ENCODE measurements at regions not wholly inside any gene's neighbourhood (a gene's known extent, or its start where the extent isn't known, plus 50 kb on each side); places are given as distances from the start of the nearest gene placed in this dataset.

DNA sequence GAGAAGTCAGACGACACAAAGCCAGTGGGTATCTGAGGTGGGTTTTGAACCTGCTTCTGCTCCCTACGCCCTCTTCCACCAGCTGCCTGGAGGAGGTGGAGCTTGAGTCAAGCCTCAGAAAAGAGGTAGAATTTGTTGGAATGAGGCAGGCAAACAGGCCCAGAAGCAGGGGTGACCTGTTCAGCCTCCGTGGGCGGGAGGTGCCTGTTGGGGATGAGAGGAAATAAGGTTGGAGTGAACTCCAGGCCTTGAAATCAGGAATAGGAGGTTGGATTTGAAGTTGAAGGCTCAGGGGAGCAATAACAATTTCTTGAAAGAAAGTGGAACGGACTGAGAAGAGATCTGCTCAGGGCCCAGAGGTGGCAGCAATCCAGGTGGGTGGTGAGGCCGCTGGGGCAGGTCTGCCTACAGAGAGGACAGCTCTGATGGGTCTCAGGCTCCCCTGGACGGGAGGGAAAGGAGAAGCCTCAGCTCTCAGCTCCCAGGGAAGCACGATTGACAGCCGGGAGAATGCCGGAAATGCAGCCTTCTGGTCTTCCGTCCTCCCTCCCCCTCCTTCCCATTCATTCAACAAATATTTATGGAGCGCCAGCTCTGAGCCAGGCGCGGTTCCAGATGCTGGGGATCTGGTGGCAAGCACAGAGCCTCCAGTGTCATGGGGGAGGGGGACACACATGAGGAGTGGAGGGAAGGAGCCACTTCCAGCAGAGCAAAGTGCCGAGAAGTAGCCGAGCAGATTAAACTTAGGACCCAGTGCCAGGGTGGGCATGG is 61.9 kb upstream of the CIBAR2 start:
- DNase-seq, result no peak

DNA sequence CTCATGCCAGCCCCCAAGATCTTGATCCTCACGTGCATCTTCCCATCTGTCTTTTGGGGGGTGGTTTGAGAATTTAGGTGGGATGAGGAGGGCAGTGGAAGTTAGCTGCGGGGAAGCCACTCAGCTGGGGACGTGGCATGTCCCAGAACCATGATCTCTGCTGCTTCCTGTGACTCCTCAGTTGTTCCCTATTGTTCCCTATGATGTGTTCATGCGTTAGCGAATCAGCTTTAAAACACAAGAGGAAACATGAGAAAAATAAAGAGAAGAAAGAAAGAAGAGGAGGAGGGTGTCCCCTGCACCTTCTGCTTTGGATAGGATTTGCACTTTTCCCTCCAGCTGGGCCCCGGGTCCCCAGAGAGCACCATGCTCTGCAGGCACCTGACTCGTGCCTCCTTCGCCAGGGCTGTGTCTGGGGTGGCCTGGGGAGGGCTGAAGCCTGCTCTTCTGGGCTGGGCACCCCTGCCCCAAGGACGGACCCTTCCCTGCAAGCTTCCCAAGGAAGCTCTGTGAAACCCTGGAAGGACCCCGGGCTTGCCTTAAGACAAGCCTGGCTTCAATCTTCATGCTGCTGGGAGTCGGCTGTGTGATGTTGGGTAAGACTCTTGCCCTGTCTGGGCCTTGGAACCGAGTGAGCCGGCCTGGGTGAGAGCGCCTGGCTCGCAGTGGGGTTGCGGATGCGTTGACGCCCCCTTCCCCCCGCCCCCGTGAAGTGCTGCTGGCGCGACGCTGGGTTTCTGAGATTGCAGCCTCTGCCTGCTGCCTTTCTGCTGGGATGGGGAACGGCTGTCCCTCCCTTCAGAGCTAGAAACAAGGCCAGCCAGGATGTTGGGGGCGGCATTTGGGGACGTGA is 62.8 kb upstream of the CIBAR2 start:
- no peak for DNase-seq

DNA sequence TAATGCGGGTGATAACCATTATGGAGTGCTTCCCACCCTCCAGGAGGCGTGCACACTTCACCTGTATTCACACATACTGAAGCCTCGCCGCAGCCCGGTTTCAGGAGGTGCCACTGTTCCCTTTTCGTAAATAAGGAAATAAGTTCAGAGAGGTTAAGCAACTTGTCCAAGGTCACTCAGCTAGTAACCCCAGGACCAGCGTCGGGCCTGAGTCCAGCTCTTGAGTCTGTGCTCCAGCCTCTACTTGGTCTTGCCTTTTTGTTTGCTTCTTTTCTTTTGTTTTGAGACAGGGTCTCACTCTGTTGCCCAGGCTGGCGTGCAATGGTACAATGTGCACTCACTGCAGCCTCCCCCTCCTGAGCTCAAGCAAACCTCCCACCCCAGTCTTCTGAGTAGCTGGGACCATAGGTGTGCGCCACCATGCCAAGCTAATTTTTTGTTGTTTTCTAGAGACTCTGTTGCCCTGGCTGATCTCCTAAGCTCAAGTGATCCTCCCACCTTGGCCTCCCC is 63.5 kb upstream of the CIBAR2 start:
- DNase-seq, result no peak

DNA sequence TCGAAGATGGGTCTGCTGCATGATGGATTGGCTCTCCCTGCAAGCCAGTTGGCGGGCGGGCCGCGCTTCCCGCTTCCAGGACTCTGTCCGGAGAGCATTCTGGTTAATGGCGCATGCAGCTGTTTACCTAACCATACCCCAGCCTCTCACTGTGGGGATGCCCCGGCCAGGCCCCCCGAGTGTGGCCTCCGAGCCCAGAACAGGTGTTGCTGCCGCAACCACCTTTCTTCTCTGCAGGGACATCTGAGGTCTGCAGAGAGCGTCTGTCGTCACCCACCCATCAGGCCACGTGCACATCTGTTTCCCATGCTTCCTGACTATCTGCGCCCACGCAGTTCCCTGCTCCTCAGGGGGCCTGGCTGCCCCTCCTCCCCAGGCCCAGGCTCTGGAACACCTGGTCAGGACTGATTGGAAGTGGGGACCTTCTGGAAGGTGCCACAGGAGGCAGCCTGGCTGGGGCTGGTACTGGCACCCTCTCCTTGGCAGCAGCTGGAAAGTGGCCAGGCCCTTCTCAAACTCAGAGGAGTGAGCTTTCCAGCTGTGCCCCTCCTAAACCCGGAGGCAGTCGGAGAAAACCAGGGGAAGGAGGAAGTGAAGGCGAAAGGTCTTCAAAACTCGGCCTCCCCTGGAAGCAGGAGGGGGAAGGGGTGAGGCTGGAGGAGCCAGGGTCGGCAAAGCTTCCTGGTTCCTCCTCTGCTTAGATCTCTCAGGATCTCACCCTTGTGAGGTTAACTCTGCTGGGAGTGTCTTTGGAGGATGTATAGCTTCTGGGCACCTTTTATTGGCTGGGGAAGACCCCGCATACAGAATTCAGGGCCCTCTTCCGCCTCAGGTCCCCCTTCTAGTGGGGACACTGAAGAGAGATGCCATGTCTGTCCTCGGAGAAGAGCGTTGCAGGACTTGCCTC is 64.5 kb upstream of the CIBAR2 start:
- DNase-seq, result no peak

DNA sequence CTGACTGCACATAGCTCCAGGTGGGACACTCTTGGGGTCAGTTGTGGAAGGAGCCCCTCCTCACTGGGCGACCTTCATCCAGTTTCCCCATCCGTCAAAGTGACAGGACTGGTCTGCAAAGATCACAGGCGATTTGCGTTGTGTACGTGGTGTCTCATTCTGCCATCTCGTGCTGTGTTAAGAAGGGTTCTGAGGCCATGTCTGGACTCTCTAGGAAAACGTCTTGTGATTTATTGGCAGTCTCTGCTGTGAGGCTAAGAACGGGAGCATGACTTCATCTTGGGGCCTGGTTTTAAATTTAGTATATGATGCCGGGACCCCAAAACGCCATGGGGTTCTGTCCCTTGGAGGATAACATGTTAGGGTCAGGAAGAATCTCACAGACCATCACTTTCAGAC is 65.2 kb upstream of the CIBAR2 start:
- DNase-seq, result no peak

DNA sequence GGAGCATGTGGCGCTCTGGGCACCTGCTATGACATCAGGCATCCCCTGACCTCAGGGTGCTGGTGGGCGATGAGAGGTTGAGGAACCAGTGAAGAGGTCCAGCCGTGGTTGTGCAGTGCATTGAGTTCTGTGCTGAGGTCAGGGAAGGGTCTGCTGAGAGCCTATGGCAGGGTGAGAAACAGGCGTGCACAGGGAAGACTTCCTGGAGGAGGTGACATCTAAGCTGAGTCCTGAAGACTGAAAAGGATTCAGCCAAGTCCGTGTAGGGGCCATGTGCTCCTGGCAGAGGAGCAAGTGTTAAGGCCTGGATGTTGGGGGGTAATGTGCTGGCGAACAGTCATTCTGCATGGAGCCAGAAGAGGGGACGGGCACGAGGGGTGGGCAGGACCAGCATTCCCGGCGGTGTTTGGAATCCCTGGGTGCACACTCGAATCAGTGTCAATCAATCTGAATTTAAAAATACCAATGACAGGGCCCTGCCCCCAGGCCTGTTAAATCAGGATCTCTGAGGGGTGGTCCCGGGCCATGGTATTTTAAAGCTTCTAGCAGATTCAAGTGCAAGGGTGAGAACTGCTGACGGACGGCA is 65.8 kb upstream of the CIBAR2 start:
- no peak for DNase-seq

DNA sequence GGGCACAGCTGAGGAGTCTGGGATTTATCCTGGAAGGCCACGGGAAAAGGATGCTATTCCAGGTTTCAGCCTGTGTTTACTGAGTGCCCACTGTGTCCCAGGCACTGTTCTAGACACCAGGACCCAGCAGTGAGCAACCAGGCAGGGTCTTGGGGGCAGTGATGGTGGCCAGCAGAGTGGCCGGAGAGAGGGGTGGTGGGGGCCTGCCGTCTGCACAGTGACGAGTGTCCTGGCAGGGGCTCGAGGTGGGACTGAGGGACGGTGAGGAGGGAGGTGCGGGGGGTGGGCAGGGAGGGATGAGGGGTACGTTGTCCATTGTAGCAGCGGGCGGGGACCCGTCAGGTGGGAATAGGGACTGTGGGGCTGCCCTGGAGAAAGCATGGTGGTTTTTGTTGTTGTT is 66.3 kb upstream of the CIBAR2 start:
- DNase-seq, result no peak

DNA sequence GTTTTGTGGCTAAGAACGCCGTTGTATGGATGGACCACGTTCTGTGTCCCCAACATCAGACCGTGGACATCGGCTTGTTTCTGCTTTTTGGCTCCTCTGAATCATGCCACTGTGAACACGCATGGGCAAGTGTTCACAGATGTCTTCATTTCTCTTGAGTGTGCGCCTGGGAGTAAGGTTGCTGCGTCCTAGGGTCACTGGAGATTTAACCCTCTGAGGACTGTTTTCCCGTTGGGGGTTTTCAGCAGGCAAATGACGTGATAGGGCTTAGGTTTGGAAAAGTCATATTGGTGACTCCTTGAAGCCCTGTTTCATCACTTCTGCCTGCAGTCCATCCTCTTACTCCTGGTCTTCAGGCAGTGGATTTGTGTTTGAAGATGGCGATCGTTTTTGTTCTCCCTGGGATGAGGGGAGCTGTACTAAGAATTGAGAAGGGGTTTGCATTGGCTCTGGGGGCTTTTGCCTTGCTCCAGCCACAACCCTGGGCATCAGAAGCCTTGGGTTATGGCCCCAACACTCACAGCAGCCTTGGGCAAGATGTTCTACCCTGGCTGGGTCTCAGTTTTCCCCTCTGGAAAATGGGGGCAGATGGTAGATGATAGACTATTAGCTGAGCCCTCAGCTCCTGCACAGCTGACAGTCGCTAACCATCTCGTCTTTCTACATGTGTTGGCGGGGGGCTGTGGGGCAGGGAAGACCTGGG is 67.2 kb upstream of the CIBAR2 start:
- no peak for DNase-seq

DNA sequence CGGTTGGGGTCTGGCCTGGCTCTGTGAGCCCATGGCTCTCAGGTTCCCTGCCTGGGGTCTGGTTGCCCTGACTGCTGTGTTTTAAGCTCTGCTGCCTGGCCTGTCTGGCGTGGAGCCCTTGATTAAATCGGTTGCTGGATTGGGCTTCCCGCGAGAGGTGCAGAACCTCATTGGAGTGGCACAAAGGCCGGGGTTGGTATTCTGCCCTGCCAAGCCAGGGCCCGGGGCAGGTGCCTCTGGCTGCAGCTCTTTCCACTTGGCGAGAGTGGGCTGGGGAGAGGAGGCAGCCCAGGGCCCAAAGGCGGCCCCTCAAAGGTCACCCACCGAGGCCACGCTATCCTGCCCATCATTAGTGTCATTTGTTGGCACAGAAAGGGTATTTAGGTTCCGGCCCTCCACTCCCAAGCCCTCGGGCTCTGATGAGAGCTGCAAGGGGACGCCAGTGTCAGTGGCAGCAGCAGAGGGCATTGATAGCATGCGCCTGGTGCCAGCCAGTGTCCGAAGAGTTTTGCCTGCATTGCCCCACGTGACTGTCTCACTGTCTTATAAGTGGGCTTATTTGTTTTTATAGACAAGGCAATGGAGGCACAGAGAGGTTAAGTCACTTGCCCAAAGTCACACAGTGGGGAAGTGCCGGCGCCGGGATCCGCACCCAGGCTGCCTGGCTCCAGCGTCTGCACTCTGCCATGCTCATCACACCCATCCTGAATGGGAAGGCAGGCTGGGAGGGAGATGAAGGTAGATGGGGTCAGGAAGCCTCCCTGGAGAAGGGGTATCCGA is 68.0 kb upstream of the CIBAR2 start:
- no peak for DNase-seq

DNA sequence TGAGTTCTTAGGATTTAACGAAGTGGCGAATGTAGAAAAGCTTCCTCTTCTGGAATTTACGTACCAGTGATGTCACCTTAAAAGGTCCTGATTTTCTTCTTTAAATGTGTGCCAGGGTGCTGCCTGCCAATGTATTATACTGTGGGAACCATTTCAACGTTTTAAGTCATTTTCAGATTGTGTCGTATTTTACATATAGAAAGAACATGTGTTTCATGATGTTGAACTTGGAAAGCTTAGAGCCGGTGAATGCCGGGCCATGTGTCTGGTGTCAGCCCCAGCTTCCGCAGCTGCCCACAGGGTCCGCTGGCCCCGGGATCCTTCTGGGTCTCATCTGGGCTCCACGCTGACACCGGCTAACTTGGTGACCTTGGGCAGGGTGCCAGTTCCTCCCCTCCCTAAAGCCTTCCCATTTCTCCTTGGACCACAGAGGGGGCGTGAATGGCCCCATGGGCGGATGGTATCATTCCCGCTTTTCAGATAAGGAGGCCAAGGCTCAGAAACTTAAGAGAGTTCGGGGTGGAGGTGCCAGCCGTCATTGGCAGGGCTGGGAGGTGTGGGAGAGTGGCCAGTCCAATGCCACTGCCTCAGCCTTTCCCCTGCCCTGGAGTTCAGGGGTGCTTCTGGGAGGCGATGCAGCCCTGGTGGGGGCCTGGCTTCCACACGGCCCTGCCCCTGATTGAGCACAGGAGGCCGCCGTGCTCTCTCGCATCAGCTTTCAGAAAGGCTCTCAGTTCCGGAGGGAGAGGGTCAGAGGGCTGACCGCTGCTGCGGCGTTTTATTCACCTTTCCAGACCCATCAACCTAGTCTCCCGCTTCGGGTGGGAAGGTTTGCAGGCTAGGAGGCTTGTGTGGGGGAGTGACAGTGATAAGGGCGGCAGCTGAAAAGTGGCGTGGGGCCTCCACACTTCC is 68.8 kb upstream of the CIBAR2 start:
- no peak for DNase-seq

DNA sequence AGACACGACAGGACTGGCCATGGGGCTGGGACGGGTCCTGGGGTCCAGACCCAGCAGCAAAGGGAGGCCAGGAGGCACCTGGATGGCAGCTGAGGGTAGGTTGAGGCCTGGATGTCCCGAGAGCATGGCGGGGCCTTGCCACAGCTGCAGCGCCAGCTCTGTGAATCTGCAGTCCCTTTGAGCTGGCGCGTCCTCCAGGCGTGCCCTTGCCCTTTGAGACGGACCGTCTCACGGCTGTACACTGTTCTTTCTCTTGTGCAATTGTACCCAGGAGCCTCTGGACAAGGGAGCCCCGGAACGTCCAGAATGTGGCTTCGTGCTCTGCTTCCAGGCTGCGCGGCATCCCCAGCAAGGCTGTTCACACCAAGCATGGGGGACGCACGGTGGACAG is 69.5 kb upstream of the CIBAR2 start:
- no peak for DNase-seq

DNA sequence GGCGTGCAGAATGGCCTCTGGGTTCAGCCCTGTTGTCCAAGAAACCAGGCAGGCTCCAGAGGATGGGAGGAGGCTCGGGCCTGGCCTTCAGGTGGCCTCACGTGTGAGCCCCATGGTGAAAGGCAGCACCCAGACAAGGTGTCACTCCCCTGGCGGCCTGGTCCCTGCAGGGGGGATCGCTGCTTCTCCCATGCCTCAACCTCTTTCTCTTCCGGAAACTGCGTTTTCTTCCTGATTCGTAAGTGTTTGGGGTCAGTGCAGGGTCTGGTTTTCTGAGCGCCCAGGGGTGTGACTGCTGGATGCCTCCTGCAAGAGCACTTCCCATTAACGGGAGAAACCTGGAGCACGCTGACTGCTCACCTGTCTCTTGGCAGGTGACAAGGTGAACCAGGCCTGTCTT is 70.0 kb upstream of the CIBAR2 start:
- DNase-seq, result no peak

DNA sequence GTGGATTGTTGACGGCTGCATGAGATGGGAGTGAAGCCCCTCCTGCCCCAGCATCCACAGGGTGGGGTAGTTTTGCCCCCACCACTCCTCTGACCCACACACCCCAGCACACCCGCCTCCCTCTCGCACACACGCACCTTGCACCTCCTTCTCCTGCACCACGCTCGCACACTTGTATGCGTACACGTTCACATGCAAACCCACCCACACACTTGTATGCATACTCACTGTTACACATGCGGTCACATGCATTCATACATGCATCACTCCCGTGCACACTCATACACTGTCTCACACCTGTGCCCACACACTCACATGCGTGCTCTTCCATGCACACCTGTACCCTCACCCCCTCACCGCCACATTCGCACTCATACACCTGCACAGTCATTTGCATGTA is 70.5 kb upstream of the CIBAR2 start:
- no peak for DNase-seq

DNA sequence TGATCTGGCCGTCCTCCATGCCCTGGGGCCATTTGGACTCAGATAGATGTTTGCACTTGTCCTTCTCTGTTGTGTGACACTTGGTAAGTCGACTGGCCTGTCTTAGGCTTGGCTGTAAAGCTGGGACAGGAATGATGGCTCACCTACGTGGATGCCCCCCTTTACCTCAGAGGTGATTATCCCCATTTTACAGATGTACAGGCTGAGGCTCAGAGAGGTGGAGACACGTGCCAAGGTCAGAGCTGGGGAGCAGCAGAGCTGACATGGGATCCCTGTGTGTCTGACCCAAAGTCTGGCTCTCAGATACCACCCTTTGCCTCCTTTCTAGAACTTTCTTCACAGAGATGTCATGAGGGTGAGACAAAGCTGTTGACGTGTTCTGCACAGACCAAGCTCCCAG is 71.3 kb upstream of the CIBAR2 start:
- DNase-seq, result no peak

DNA sequence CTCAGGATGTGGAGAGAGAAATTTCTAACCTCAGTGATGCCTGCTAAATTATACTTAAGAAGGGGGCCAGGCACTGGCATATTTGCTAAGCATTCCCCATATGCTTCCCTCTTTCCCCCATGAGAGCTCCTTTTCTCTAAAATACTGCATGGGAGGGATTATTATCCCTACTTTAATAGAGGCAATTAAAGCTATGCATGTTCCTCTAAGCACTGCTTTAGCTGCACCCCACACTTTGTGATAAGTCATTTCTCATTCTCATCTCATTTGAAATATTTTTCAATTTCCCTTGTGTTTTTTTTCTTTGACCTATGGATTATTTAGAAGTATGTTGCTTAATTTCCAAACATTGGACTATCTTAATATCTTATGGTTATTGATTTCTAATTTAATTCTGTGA is 72.1 kb upstream of the CIBAR2 start:
- DNase-seq, result no peak

DNA sequence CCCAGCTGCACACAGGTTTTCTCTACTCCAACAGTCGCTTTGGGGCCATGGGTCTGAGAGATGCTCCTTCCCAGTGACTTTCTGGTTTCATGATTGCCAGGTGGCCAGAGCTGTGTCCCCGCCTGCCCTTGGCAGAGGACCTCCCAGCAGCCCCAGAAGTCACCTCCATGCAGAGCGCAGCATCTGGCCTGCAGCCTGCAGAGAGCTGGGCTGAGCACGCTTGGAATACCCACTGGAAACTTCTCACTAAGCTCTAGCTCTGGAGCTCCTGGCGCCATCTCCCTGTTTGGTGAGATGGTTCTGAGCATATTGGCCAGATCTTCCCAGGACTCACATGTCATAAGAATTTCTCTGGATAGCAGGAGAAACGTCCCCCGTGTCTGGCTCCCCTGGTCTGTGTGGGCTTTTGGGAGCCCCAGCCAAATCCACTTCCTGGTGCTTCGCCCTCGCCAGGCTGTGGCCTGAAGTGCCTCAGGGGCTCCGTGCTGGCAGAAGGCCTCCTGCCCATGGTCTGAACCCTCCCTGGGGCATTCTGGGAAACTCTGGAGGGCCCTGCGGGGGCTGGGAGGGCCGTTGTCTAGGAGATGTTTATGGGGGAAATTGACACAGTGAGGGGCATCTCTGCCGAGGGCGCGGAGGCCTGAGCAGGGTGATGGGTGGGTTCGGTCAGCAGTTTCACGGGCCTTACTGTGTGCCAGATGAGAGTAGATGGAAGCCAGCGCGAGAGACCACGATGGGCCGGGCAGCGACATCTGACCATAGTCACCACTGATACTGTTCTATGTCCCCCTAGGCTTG is 73.2 kb upstream of the CIBAR2 start:
- no peak for DNase-seq

DNA sequence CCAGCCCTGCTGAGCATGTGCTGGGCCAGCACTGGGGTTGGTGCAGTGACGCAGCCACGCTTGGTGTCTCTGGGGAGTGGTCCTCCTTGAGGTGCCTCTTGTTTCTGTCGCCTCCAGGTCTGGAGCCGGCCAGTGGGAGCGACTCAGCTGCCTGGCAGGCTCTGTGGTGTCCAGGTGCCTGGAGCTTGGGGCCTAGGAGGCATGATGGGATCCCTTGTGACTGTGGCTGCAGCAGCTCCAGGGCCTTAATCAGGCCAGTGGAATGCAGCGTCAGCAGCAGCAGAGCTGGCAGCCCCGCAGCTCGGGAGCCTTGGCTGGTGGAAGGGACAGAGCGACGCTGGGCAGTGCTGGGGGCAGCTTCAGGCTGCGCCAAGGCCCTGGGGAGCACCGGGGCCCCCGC is 74.7 kb upstream of the CIBAR2 start:
- no peak for DNase-seq

DNA sequence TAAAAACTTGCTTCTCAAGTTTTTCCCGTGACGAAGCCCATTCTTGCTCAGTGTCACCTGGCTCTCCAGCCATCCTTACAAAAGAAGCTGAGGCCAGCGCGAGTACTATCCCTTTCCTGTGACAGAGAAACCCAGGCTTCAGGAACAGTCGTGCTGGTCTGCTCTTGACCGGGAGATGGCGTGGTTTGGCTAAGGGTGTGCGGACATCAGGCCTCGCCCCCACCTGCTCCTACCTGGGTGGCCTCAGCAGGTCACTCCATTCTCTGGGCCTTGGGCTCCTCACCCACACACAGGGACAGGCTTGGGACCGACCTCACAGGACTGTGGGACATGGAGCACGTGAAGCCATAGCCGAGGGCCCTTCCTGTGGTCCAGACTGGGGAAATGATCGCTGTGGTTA is 75.2 kb upstream of the CIBAR2 start:
- DNase-seq, result no peak

DNA sequence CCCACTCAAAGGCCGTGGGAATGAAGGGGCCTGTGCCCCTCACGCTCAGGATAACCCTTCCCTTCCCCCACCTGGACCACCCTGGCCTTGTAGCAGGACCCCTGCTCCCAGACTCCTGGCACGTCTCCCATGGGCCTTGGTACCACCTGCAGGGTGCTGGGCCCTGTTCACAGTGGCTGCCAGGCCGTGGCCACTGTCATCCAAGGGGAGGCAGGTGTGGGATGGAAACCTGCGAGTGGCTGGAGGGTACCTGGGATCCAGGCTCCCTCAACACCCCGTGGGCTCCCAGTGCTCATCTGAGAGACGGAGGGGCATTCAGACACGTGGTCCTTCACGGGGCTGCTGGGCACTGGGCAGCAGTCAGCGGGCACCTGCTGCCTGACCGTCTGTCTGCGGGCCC is 75.6 kb upstream of the CIBAR2 start:
- DNase-seq, result no peak

All from CD4-positive, alpha-beta T cell treated with Interleukin-6 for 4 hours (primary cell).